RWPE1 (cell line): ENCODE measurements at regions not wholly inside any gene's neighbourhood (a gene's known extent, or its start where the extent isn't known, plus 50 kb on each side); places are given as distances from the start of the nearest gene placed in this dataset.
A peak's percentile ranks its signal among the peaks of the same experiment; 100 is the strongest.

Experiments used
- CTCF ChIA-PET: fragments of 350-600 bp; sonication (Branson Sonifier 250); formaldehyde crosslinking; extraction: SDS; loops from one replicate; lab custom pipeline; 2021; lab: Yijun Ruan, JAX
- POLR2A ChIA-PET: fragments of 400-600 bp; formaldehyde crosslinking; extraction: SDS; loops from one replicate; lab custom pipeline; 2020; ENCODE audit warnings: antibody characterized with exemption; ENCODE audit not compliant: low non-redundant PET; lab: Yijun Ruan, JAX
- DNase-seq: peaks from one replicate; pipeline ENCODE4 v3.0.0; 2012; ENCODE audit warnings: low spot score
- H3K27ac ChIP-seq: fragments of 450-650 bp; 2 replicates; pipeline ENCODE4 v1.5.1; 2017
- CTCF ChIP-seq: fragments of 450-650 bp; conservative IDR thresholded peaks from 2 replicates; pipeline ENCODE4 v1.5.1; 2017; ENCODE audit warnings: low read depth, mild to moderate bottlenecking

- TF ChIP-seq CTCF: no peak
- ChIA-PET POLR2A (no interaction called here), CTCF (no interaction called here)
- peak overlapping the region; percentile 64 for H3K27ac ChIP-seq
- DNase-seq: peak; percentile 16
Measured at GRCh38 chr6:43910638-43911353, 140.8 kb downstream of the VEGFA start.

- ChIA-PET POLR2A (no interaction called here), CTCF (no interaction called here)
- peak overlapping the region; percentile 36; the same call in 1 of the 2 replicates for H3K27ac ChIP-seq
- no peak for TF ChIP-seq CTCF
- DNase-seq: no peak
Measured at GRCh38 chr6:43910149-43910637, 140.2 kb downstream of the VEGFA start.

- peak overlapping the region; percentile 36; the same call in 1 of the 2 replicates for H3K27ac ChIP-seq
- POLR2A ChIA-PET: interaction anchor here (0.5 kb wide), 1 partner anchor 385 kb away, joined by 3 read pairs; no protein-coding TSS in a partner anchor
- DNase-seq: no peak
- CTCF ChIA-PET: no interaction called here
- TF ChIP-seq CTCF: no peak
Measured at GRCh38 chr6:43909474-43910148, 139.6 kb downstream of the VEGFA start.

GRCh38 chr6:43907789-43908472, 137.9 kb downstream of the VEGFA start:
- CTCF ChIA-PET: interaction anchor here (1.1 kb wide), 1 partner anchor 15 kb away, joined by 3 read pairs; no protein-coding TSS in a partner anchor
- H3K27ac ChIP-seq: no peak overlapping the region
- no peak for DNase-seq
- POLR2A ChIA-PET: no interaction called here
- no peak for TF ChIP-seq CTCF

GRCh38 chr6:43907312-43907711, 137.3 kb downstream of the VEGFA start:
- ChIA-PET CTCF (interaction anchor here (0.6 kb wide), 1 partner anchor 239 kb away, joined by 3 read pairs; no protein-coding TSS in a partner anchor), POLR2A (no interaction called here)
- no peak for DNase-seq
- TF ChIP-seq CTCF: no peak
- no peak overlapping the region for H3K27ac ChIP-seq
